ENCODE measurements at regions not wholly inside any gene's neighbourhood (a gene's known extent, or its start where the extent isn't known, plus 50 kb on each side); places are given as distances from the start of the nearest gene placed in this dataset.
A peak's percentile ranks its signal among the peaks of the same experiment; 100 is the strongest.
"Not testable (repeated sequence)": the region's sequence is repeated elsewhere in the genome, so short reads cannot be mapped to it uniquely, and the experiment has no call there.

DNA sequence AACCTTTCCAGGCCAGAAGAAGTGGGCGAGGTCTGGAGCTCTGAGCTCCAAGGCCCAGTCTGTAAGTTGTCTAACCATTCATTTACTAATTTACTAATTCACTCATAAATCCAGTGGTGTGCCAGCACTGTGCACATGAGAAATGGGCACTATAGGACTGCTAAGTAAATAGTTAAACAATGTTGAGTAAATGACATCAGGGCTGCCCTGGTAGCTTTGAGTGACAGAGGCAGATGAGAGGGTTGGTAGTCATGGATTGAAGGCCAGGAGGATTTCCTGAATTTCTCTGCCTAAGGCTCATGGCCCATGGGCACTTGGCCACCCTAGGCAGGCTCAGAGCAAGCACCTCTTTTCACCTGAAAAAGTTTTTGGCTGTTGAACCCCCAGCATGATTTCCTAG, 216.9 kb upstream of the RXFP2 start:
- no peak for DNase-seq

DNA sequence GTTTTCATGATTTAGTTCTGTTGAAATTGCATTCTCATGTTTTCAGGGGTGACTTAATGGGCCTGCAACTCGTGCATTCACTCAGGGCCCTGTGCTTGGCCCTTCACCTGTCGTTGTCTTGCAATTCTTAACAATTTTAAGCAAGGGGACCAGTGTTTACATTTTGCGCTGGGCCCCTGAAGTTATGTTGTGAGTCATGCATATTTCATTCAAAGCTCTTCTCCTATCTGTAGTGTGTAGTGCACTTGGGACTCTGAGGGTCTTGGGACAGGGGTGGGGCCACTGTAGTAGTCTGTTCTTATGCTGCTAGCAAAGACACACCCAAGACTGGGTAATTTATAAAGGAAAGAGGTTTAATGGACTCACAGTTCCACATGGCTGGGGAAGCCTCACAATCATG, 211.2 kb upstream of the RXFP2 start:
- no peak for DNase-seq

DNA sequence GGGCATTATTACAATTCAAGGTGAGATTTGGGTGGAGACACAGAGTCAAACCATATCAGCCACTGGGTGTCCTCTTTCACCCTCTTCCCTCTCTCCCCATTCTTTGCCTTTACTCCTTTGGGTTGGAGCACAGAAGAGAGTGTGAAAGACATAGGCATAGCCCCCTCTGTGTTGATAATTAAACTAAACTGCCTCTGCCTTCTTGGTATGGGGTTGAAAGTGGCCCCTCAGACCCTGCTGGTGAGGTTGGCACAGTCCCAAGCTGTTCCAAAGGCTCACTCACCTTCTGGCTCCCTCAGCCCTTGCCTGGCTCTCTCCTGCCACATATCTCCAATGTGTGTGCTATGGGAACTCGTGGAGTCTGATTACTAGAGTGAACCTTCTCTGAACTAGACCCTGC, 210.6 kb upstream of the RXFP2 start:
- no peak for DNase-seq

DNA sequence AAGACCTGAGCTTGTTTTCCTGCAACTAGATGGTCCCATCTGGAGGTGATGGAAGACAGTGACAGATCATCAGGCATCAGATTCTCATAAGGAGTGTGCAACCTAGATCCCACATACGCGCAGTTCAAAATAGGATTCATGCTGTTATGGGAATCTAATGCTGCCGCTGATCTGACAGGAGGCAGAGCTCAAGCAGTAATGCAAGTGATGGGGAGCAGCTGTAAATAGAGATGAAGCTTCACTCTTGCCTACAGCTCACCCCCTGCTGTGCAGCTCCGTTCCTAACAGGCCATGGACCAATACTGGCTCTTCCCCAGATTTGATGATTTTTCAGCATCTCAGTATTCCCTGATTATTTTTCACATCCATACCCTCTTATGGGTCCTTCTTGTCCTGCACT, 208.4 kb upstream of the RXFP2 start:
- DNase-seq = no peak

DNA sequence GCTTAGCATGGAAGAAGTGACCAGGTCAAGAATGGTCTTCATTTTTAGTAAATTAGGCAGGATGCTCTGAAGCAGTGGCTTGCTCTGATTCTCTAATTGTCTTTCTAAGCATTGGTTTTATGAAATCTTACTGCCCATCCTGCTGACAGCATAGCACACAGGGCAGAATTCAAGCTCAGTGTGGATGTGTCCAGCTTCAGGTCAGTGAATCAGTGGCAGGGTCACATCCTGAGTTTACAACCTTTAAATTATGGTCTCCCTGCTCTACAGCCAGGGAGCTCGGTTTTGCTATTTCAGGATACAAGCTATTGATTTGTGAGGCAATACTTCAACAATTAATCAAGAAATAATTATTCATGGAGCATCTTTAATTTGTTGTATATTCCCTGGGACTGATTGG, 202.3 kb upstream of the RXFP2 start:
- no peak for DNase-seq

DNA sequence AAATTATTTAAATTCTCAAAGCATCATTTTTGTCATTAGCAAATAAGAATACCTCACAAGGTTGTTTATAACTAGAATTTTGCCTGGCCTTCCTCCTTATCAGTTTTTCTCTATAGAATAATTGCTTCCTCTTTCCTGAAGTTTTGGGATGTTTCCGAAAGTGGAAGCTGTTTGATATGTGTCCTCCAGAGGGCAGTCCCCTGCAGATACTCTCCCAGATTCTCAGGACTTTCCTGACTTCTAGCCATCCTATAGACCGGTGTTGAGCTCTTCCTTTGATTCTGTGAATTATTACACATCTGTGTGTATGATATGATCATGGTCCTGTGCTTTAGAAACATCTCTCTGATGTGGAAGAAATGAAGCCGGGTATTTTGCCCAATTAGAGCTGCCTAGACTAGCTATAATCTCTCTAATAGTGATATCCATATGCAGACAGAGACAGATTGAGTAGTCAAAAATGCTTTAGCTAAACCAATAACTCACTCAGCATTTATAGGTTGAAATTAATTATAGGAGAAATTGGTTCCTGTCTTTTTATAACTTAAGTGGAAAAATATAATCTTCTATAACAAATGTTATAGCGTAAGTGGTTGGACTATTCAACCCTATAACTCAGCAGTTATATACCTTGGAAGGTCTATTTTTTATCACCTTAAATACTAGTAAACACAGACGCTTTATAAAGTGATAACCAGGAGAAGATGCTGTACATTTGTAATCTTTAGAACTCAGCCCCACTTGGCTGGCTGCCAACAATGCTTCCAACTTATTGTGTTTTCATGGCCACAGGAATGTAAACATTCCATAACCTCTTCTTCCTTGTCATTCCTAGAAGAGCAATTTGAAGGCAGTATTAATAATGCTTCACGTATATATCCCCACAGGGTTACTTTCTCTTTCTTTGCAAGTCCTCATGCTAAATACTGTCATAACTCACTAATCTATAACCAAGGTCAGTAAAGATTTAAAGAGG, 201.0 kb upstream of the RXFP2 start:
- no peak for DNase-seq

DNA sequence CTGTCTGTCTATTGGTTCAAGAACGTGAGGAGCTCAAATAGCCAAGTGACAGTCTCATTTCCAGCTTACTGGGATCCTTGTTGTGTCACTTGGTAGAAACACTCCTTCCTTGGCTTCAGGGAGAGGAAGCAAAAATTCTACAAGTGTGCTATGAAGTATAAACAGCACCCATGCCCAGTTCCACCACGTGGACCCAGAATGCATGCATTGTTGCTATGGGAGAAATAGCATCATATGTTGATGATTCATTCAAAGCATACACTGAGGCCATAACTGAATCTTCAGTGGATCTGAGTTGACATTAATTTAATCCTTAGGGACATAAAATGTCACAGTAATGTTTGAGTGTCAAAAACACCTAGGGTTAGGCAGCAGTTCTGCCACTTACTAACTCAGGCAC, 199.0 kb upstream of the RXFP2 start:
- DNase-seq = no peak

DNA sequence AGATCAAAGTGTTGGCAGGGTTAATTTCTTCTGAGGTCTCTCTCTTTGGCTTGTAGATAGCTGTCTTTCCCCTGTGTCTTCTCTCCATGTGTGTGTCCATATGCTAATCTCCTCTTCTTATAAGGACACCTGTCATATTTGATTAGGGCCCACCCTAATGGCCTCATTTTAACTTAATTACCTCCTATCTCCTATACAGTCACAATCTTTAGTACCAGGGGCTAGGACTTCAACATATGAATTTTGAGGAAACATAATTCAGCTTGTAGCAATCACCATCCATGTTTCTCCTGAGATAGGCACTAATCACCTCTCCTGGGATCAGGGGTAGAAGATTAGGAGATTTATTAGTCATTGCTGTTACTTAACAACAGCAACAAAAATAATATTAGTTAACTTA, 196.1 kb upstream of the RXFP2 start:
- no peak for DNase-seq

DNA sequence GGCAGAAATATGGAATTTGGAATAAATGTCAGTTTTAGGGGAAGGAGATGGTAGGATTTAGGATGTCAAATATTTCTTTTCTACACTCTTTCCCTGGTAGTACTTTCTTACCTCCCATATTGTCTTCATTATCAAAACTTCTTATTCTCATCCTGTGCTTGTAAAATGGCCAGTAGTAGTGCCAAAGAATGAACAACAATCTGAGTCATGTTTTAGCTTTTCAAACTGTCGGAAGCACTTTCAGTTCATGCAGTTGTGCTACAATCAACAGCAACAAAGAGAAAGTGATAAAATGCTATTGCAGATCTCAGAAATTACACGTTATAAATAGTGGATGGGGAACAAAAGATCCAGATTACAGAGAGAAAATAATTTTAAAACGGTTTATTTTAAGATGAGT, 193.7 kb upstream of the RXFP2 start:
- no peak for DNase-seq

DNA sequence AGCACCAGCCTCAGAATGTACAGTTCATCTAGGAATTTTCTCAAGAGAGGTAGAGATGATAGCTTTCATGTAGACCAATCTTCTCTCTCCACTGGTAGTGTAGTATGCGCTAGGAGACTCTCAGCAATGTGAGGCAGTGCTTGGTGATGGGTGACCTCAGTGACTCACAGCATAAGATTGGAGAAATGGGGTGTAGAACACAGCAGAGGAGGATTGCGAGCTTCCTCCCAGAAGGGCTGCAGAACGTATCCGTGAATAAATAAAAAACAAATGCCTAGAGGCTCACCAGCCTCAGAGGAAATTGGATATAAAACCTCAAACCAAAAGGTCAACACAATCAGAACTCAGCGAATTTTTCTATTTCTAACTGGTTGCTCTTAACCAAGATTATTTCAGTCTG, 182.9 kb upstream of the RXFP2 start:
- no peak for DNase-seq

DNA sequence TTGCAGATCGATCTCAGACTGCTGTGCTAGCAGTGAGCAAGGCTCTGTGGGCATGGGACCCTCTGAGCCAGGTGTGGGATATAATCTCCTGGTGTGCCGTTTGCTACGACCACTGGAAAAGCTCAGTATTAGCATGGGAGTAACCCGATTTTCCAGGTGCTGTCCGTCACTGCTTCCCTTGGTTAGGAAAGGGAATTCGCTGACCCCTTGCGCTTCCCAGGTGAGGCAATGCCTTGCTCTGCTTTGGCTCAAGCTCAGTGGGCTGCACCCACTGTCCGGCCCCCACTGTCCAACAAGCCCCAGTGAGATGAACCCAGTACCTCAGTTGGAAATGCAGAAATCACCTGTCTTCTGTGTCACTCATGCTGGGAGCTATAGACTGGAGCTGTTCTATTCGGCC, 155.1 kb upstream of the RXFP2 start:
- DNase-seq = not testable (repeated sequence)

DNA sequence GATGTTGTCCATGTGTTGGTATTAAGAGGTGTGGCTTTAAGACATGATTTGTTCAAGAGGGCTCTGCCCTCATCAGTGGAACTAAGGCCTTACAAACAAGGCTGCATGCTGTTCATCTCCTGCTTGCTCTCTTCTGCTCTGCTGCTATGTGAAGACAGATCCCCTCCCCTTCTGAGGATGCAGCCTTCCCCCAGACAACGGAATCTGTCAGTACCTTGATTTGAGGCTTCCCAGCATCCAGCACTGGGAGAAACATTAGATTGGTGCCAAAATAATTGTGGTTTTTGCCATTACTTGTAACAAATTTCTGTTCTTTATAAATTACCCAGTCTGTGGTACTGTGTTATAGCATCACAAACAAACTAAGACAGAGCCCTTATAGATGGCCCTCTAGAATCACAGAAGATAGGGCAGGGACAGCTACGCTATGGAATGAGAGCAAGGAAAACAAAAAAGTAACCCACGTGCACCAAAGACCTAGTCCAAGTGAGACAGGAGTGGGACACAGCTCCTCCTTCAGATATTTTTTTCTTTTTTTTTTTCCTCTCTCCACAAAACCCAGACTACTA, 151.5 kb upstream of the RXFP2 start:
- no peak for DNase-seq

DNA sequence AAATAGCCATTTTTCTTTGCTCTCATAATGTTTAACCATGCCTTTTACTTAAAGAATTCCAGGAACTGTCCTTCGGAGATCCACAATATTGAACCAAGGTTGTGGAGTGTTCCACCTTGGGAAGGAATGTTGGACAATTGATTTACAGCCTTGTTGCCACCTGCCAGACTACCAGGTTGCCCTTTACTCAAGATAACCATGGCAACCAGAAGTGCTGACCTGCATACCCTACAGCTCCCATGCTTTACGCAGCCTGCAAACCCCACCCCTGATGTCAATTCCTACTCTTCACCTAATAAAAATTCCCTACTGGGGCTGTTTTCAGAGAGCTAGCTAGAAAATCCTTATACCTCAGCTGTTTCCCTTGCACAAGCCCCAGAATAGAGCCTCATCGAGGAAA, 151.0 kb upstream of the RXFP2 start:
- DNase-seq = no peak

DNA sequence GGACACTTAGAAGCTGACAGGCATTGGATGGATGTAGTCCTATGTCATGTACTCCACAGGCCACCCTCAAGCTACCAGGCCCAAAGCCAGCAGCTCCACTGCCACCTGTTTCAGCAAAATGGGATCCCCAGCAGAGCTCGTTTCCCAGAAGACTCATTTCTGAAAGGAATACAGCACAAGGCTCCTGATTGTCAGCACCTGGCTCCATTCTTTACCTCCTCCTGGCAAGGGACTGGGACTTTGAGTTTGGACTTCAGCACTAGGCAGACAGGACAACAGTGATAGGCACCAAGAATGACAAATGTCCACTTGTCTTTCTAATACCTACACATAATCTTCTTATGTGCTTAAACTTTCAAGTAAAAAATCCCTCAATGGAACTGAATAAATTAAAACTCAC, 150.4 kb upstream of the RXFP2 start:
- no peak for DNase-seq

DNA sequence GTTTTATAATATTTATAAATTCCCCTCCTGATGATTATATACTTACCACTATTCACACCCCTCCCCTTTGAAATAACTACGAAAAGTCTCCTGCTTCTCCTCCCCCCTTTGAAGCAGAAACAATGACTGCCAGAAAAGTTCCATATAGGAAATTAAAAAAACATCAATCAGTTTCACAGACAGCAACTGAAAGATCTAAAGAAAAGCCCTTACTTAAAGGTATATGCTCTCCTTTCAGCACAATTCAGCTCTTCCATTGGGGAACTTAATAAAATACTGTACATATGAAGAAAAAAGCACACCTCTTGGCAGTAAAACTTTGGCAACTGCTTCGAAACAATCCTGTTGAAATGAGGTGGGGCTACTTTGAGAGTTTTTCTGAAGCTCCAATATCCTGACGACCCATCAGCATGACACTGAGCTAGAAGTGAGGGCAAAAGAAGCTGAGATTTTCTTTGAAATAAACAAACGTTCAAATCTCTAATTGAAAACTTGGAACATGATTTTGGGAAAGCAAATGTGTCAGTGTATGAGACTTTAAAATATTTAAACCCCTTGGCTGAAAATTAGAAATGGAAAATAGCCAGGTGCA, 147.6 kb upstream of the RXFP2 start:
- no peak for DNase-seq

DNA sequence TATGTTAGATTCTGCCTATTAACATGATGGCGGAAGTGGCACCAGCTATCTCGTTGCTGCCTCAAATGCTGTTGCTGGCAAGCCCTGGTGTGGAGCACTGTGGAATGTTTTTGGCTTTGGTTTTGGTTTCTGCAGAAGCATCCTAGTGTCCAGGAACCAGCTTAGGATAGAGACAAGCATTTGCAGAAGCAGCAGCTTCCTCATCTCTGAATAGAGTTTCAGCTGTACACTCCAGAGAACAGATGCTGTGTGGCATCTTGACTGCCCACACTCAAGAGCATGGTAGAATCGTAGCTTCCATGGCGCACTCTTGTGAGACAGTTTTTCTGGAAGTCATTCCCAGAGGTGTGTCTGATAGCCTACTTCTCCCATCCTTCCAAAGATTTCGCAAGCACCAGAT, 145.3 kb upstream of the RXFP2 start:
- peak; percentile 13 for DNase-seq

DNA sequence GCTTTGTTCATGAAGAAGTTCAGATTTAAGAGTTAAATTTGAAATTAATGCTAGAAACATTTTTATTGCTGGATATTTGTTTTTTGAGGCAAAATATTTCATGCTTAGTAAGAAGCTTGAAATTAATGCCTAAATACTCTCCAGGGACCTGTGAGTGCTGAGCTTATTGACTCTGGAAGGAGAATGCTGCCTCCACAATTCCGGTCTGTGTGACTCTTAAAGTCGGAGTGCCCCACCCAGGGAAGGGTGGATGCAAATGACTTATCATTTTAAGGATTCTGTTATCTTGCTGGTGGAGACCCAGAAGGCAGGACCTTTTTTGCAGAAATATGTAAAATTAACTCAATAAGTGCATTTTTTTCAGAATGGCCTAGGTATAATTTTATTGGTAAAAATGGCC, 143.8 kb upstream of the RXFP2 start:
- no peak for DNase-seq

DNA sequence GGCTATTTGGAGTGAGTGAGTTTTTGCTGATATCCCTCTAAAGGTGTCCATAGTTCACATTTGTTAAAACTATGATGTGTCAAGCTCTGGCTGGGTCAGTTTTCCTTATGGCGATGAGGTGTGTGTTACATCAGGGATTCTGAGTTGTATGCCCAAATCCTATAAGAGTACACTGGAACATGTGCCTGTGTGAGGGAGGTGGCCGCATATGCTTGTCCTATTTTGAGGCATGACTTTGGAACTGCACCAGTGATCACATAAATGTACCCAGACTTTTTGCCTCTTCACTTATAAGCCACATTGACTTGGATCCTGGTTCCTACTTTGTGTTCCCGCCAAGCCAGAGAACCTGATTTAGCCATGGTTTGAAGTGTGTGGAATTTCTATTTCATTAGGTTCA, 140.3 kb upstream of the RXFP2 start:
- DNase-seq = peak; percentile 6

DNA sequence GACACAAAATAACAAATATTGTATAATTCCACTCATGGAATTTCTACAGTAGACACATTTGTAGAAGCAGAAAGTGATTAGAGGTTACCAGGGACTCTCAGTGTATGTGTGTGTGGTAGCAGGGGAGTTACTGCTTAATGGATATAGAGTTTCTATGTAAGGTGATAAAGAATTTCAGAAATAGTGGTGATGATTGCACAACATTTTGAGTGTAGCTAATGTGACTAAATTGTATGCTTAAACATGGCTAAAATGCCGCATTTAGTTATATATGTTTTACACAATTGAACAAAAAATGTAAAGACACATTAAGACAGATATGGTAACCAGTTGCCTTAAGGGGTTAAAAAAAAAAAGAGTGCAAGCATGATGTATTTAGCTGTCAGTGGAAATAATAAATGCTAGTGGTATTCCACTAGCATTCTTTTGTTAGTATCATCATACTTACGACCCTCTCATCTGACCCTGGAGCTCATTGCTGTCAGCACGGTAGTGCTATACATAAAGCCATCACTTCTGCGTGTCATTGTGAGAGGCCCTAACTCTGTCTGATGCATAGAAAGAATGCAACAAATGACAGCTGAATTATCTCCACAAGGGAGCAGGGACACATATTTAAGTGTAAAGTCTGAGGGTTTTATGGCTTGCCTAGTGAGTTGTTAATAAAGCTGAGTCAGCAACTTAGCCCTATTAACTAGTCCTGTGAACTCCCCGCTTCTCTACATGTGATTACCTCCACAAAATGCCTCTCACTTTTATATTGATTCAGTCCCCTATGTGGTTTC, 134.1 kb upstream of the RXFP2 start:
- DNase-seq = no peak

DNA sequence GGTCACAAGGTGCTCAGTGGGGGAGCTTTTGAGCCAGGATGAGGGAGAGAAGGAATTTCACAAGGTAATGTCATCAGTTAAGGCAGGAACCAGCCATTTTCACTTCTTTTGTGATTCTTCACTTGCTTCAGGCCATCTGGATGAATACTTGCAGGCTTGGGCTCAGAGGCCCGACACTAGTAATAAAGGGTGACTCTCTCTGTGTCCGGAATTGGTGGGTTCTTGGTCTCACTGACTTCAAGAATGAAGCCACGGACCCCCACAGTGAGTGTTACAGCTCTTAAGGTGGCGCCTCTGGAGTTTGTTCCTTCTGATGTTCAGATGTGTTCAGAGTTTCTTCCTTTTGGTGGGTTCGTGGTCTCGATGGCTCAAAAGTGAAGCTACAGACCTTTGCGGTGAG, 131.8 kb upstream of the RXFP2 start:
- DNase-seq = not testable (repeated sequence)

DNA sequence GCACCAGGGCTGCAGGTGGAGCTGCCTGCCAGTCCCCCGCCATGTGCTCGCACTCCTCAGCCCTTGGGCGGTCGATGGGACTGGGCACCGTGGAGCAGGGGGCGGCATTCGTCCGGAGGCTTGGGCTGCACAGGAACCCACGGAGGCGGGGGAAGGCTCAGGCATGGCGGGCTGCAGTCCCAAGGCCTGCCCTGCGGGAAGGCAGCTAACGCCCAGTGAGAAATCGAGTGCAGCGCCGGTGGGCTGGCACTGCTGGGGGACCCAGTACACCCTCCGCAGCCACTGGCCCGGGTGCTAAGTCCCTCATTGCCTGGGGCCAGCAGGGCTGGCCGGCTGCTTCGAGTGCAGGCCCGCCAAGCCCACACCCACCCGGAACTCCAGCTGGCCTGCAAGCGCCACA, 130.5 kb upstream of the RXFP2 start:
- not testable (repeated sequence) for DNase-seq

DNA sequence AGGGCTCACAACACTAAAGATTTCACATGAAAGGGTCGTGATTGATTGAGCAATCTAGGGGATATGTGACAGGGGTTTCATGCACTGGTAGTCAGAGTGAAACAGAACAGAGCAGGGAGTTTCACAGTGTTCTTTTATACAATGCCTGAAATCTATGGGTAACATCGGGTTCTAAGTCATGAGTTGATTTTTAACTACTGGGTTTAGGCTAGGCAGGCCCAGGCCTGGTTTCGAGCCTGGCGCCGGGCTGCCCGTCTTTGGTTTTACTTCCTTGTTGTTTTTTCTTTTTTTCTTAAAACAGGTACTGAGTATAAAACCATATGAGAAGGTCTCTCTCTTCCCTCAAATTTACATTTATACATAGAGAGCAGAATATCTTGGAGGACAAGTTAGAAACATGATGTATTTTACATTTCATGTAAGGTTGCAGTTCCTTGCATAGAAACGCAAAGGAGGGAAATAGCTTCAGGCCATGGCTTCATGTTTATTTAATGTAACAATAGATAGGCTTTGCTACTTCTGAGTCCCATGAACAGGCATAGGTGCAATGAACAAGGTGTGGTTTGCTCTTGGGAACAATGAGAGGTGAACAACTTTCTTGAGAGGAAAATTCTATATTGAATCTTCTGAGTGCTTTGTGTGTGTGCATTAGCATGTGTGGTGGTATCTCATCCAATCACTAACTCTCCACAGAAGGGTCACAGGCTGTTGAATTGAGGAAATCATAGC, 128.9 kb upstream of the RXFP2 start:
- DNase-seq = no peak

All from occipital lobe (tissue), 1 donor.